Natural killer cell (primary cell): ENCODE measurements at regions not wholly inside any gene's neighbourhood (a gene's known extent, or its start where the extent isn't known, plus 50 kb on each side); places are given as distances from the start of the nearest gene placed in this dataset.

Experiments used
- ATAC-seq, 3 donors: fragments of 150-1000 bp in 2 of 3; fragments of 200-7000 bp in 1 of 3; cut with Tn5 transposase; 1 replicate in 1 of 3; 2 replicates in 2 of 3; pipeline ENCODE4 v1.10.0; 2021; ENCODE audit warnings: mild to moderate bottlenecking in 2 of 3, moderate library complexity in 2 of 3
- DNase-seq, 2 donors: peaks; one replicate each; pipeline versions ENCODE4 v3.0.0 to v3.0.0-alpha.2; 2013 to 2021; ENCODE audit warnings: mixed read lengths in 1 of 2
- H3K27ac ChIP-seq: one replicate; pipeline ENCODE4 v1.5.1; 2013; ENCODE audit warnings: mild to moderate bottlenecking, low read length
- H3K27me3 ChIP-seq: one replicate; pipeline ENCODE4 v1.6.1; 2013; ENCODE audit warnings: low read length; ENCODE audit not compliant: control insufficient read depth, insufficient read depth
- H3K36me3 ChIP-seq: one replicate; pipeline ENCODE4 v1.6.1; 2013; ENCODE audit warnings: low read length; ENCODE audit not compliant: control insufficient read depth, insufficient read depth
- H3K4me1 ChIP-seq: one replicate; pipeline ENCODE4 v1.6.1; 2013; ENCODE audit warnings: low read length; ENCODE audit not compliant: control insufficient read depth, insufficient read depth
- H3K4me3 ChIP-seq: one replicate; pipeline ENCODE4 v1.5.1; 2013; ENCODE audit warnings: low read length
- H3K9me3 ChIP-seq: one replicate; pipeline ENCODE4 v1.6.1; 2013; ENCODE audit warnings: low read length; ENCODE audit not compliant: control insufficient read depth, insufficient read depth
- H3K27ac Mint-ChIP-seq, 2 donors: one replicate each; pipeline ENCODE4 v1.8.0; 2022; ENCODE audit warnings: mild to moderate bottlenecking in 2 of 2, mixed read lengths in 2 of 2, moderate library complexity in 1 of 2
- H3K27me3 Mint-ChIP-seq, 2 donors: one replicate each; pipeline ENCODE4 v1.8.0; 2022; ENCODE audit warnings: low read depth in 2 of 2, mixed read lengths in 2 of 2
- H3K36me3 Mint-ChIP-seq: one replicate; pipeline ENCODE4 v1.8.0; 2022; ENCODE audit warnings: mixed read lengths
- H3K4me1 Mint-ChIP-seq, 2 donors: one replicate each; pipeline ENCODE4 v1.8.0; 2022; ENCODE audit warnings: mixed read lengths in 2 of 2
- H3K4me3 Mint-ChIP-seq: one replicate; pipeline ENCODE4 v1.8.0; 2022; ENCODE audit warnings: mild to moderate bottlenecking, moderate library complexity, mixed read lengths
- H3K9me3 Mint-ChIP-seq, 2 donors: one replicate each; pipeline ENCODE4 v1.8.0; 2022; ENCODE audit warnings: mixed read lengths in 2 of 2
- CTCF ChIP-seq: fragments of 200-600 bp; IDR thresholded peaks from one replicate; pipeline ENCODE4 v1.8.0; 2022; ENCODE audit warnings: antibody characterized with exemption
- WGBS: methylation state at CpG from one replicate; pipeline ENCODE4 v1.1.7; 2013; ENCODE audit warnings: missing lambda C conversion rate; ENCODE audit not compliant: insufficient coverage; 5-methylcytosine and 5-hydroxymethylcytosine counted together
- intact Hi-C: fragments of 100-400 bp; cut with micrococcal nuclease; formaldehyde crosslinking; loops from one replicate; pipeline ENCODE4 v1.14.2; 2022

DNA sequence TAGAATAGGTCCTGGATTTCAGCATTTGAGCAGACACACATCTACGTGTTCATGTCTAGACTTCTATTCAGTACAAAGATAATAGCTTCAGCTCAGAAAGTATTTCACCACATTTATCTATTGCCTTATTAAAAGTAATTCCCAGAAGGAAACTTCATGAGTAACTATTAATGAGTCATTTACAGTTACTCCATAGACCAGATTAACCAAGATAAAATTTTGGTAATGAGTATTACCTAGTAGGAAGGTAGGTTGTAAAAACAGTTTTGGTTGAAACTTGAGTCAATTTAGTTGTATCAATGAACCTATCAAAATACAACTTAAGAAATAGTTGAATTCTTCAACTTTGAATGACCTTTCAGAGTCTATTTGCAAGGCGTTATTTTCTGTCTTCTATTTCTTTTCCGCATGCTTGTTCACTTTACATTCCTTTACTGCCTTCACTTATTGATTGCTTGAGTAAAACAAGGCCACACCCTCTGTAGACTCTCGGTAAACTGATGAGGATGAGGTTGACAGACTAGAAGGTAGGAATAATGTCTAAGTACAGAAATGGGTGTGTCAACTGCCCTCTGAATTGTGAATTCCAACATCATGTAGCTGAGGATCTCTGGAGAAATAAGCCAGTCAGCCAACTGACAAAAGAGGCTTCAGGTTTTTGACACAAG is 1165.6 kb upstream of the ZEB2 start:
- H3K9me3 Mint-ChIP-seq, result no peaks in the 10 kb centered on the region
- H3K4me3 Mint-ChIP-seq, result no peak overlapping the region
- H3K27ac ChIP-seq, result no peak overlapping the region
- no peaks in the 10 kb centered on the region for H3K4me1 ChIP-seq
- 97% methylated on average over 4 of the region's 4 CpGs for WGBS
- no peak overlapping the region for H3K4me3 ChIP-seq
- H3K36me3 Mint-ChIP-seq, result no peaks in the 10 kb centered on the region
- H3K4me1 Mint-ChIP-seq, result peaks cover 0 to 5% of the 10 kb centered on the region in 2 donors
- H3K9me3 ChIP-seq, result no peaks in the 10 kb centered on the region
- TF ChIP-seq CTCF, result no peak
- H3K27me3 ChIP-seq, result no peaks in the 10 kb centered on the region
- DNase-seq, result no peak
- intact Hi-C loops, result no loop called here
- no peak for ATAC-seq
- no peaks in the 10 kb centered on the region for H3K27me3 Mint-ChIP-seq
- no peaks in the 10 kb centered on the region for H3K36me3 ChIP-seq
- no peak overlapping the region for H3K27ac Mint-ChIP-seq

- Mint-ChIP-seq H3K4me3 (no peak overlapping the region), H3K27me3 (no peaks in the 10 kb centered on the region), H3K4me1 (no peaks in the 10 kb centered on the region), H3K9me3 (no peaks in the 10 kb centered on the region), H3K27ac (no peak overlapping the region), H3K36me3 (no peaks in the 10 kb centered on the region)
- H3K27me3 ChIP-seq, result no peaks in the 10 kb centered on the region
- no peaks in the 10 kb centered on the region for H3K36me3 ChIP-seq
- H3K27ac ChIP-seq, result no peak overlapping the region
- intact Hi-C loops, result no loop called here
- no peaks in the 10 kb centered on the region for H3K4me1 ChIP-seq
- ATAC-seq (no peak), DNase-seq (no peak)
- H3K9me3 ChIP-seq, result no peaks in the 10 kb centered on the region
- H3K4me3 ChIP-seq, result no peak overlapping the region
- TF ChIP-seq CTCF, result no peak
Observed at GRCh38 chr2:145682546-145683157, 1162.7 kb upstream of the ZEB2 start.

- no peak for ATAC-seq
- Mint-ChIP-seq H3K27me3 (no peaks in the 10 kb centered on the region), H3K4me1 (no peaks in the 10 kb centered on the region), H3K27ac (no peak overlapping the region), H3K9me3 (no peaks in the 10 kb centered on the region), H3K36me3 (no peaks in the 10 kb centered on the region), H3K4me3 (no peak overlapping the region)
- intact Hi-C loops, result no loop called here
- TF ChIP-seq CTCF, result no peak
- H3K27me3 ChIP-seq, result no peaks in the 10 kb centered on the region
- H3K4me1 ChIP-seq, result no peaks in the 10 kb centered on the region
- DNase-seq, result no peak
- WGBS, result 77% methylated on average over 2 of the region's 2 CpGs
- no peak overlapping the region for H3K27ac ChIP-seq
- H3K9me3 ChIP-seq, result no peaks in the 10 kb centered on the region
- no peaks in the 10 kb centered on the region for H3K36me3 ChIP-seq
- no peak overlapping the region for H3K4me3 ChIP-seq
Observed at GRCh38 chr2:145680276-145680675, 1160.4 kb upstream of the ZEB2 start.

- 100% methylated on average over 1 of the region's 2 CpGs for WGBS
- Mint-ChIP-seq H3K4me1 (no peaks in the 10 kb centered on the region), H3K36me3 (no peaks in the 10 kb centered on the region), H3K9me3 (no peaks in the 10 kb centered on the region), H3K4me3 (no peak overlapping the region), H3K27ac (no peak overlapping the region), H3K27me3 (no peaks in the 10 kb centered on the region)
- Histone ChIP-seq H3K27ac (no peak overlapping the region), H3K9me3 (no peaks in the 10 kb centered on the region), H3K27me3 (no peaks in the 10 kb centered on the region), H3K4me3 (no peak overlapping the region), H3K36me3 (no peaks in the 10 kb centered on the region), H3K4me1 (no peaks in the 10 kb centered on the region)
- ATAC-seq, result no peak
- no peak for TF ChIP-seq CTCF
- DNase-seq, result no peak
- intact Hi-C loops, result no loop called here
Observed at GRCh38 chr2:145677371-145677770, 1157.5 kb upstream of the ZEB2 start.
